ENCODE measurements at regions not wholly inside any gene's neighbourhood (a gene's known extent, or its start where the extent isn't known, plus 50 kb on each side); places are given as distances from the start of the nearest gene placed in this dataset.

GRCh38 chr6:14210663-14211561, 93.3 kb downstream of the CD83 start (continued):
- TF ChIP-seq HNRNPL (IDR thresholded peaks at IDR 0.05; ENCODE audit: low read depth, low read length): no peak
- no peak for TF ChIP-seq ZNF101 (CRISPR knock-in tag; IDR thresholded peaks at IDR 0.05; ENCODE audit: borderline replicate concordance, low read depth)
- TF ChIP-seq, protein P1, sequence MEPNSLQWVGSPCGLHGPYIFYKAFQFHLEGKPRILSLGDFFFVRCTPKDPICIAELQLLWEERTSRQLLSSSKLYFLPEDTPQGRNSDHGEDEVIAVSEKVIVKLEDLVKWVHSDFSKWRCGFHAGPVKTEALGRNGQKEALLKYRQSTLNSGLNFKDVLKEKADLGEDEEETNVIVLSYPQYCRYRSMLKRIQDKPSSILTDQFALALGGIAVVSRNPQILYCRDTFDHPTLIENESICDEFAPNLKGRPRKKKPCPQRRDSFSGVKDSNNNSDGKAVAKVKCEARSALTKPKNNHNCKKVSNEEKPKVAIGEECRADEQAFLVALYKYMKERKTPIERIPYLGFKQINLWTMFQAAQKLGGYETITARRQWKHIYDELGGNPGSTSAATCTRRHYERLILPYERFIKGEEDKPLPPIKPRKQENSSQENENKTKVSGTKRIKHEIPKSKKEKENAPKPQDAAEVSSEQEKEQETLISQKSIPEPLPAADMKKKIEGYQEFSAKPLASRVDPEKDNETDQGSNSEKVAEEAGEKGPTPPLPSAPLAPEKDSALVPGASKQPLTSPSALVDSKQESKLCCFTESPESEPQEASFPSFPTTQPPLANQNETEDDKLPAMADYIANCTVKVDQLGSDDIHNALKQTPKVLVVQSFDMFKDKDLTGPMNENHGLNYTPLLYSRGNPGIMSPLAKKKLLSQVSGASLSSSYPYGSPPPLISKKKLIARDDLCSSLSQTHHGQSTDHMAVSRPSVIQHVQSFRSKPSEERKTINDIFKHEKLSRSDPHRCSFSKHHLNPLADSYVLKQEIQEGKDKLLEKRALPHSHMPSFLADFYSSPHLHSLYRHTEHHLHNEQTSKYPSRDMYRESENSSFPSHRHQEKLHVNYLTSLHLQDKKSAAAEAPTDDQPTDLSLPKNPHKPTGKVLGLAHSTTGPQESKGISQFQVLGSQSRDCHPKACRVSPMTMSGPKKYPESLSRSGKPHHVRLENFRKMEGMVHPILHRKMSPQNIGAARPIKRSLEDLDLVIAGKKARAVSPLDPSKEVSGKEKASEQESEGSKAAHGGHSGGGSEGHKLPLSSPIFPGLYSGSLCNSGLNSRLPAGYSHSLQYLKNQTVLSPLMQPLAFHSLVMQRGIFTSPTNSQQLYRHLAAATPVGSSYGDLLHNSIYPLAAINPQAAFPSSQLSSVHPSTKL (CRISPR knock-in tag; IDR thresholded peaks at IDR 0.05): 0 out of 2 replicates have a peak, but pooled peaks have one; percentile 6
- TF ChIP-seq TOPORS (CRISPR knock-in tag; IDR thresholded peaks at IDR 0.05): peak; percentile 87; the same call in 1 of the 2 replicates
- TF ChIP-seq, protein P2, sequence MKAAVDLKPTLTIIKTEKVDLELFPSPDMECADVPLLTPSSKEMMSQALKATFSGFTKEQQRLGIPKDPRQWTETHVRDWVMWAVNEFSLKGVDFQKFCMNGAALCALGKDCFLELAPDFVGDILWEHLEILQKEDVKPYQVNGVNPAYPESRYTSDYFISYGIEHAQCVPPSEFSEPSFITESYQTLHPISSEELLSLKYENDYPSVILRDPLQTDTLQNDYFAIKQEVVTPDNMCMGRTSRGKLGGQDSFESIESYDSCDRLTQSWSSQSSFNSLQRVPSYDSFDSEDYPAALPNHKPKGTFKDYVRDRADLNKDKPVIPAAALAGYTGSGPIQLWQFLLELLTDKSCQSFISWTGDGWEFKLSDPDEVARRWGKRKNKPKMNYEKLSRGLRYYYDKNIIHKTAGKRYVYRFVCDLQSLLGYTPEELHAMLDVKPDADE (CRISPR knock-in tag; IDR thresholded peaks at IDR 0.05): no peak
- TF ChIP-seq, protein P3, sequence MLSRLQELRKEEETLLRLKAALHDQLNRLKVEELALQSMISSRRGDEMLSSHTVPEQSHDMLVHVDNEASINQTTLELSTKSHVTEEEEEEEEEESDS (CRISPR knock-in tag; IDR thresholded peaks at IDR 0.05; ENCODE audit: borderline replicate concordance): no peak
- TF ChIP-seq U2AF1 (optimal IDR thresholded peaks at IDR 0.05; ENCODE audit: low read depth, low read length): no peak
- no peak for TF ChIP-seq ZNF431 (CRISPR knock-in tag; IDR thresholded peaks at IDR 0.05; ENCODE audit: borderline replicate concordance, low read depth)
- TF ChIP-seq NR2C2 (CRISPR knock-in tag; IDR thresholded peaks at IDR 0.05; ENCODE audit: borderline replicate concordance): 0 out of 2 replicates have a peak, but pooled peaks have one; percentile 2
- TF ChIP-seq AGO2 (optimal IDR thresholded peaks at IDR 0.05; ENCODE audit: low read depth, low read length): no peak
- no peak for TF ChIP-seq MBNL3 (CRISPR knock-in tag; conservative IDR thresholded peaks at IDR 0.05)
- peak; percentile 69 for TF ChIP-seq HDAC1 (CRISPR knock-in tag; IDR thresholded peaks at IDR 0.05)
- TF ChIP-seq, protein P4, sequence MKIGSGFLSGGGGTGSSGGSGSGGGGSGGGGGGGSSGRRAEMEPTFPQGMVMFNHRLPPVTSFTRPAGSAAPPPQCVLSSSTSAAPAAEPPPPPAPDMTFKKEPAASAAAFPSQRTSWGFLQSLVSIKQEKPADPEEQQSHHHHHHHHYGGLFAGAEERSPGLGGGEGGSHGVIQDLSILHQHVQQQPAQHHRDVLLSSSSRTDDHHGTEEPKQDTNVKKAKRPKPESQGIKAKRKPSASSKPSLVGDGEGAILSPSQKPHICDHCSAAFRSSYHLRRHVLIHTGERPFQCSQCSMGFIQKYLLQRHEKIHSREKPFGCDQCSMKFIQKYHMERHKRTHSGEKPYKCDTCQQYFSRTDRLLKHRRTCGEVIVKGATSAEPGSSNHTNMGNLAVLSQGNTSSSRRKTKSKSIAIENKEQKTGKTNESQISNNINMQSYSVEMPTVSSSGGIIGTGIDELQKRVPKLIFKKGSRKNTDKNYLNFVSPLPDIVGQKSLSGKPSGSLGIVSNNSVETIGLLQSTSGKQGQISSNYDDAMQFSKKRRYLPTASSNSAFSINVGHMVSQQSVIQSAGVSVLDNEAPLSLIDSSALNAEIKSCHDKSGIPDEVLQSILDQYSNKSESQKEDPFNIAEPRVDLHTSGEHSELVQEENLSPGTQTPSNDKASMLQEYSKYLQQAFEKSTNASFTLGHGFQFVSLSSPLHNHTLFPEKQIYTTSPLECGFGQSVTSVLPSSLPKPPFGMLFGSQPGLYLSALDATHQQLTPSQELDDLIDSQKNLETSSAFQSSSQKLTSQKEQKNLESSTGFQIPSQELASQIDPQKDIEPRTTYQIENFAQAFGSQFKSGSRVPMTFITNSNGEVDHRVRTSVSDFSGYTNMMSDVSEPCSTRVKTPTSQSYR (CRISPR knock-in tag; IDR thresholded peaks at IDR 0.05; ENCODE audit: borderline replicate concordance): no peak
- TF ChIP-seq STAG1 (CRISPR knock-in tag; IDR thresholded peaks at IDR 0.05): peak; percentile 90
- peak; percentile 12; the same call in 1 of the 2 replicates for TF ChIP-seq HIC2 (CRISPR knock-in tag; IDR thresholded peaks at IDR 0.05; ENCODE audit: low read depth)
- TF ChIP-seq ZNF878 (CRISPR knock-in tag; IDR thresholded peaks at IDR 0.05): 0 out of 2 replicates have a peak, but pooled peaks have one; percentile 60
- no peak for TF ChIP-seq MAFG (CRISPR knock-in tag; IDR thresholded peaks at IDR 0.05)
- TF ChIP-seq ARNT2 (CRISPR knock-in tag; IDR thresholded peaks at IDR 0.05; ENCODE audit: low read depth): peak; percentile 91
- no peak for TF ChIP-seq KDM6A (CRISPR knock-in tag; IDR thresholded peaks at IDR 0.05; ENCODE audit: low read depth)

Data from HepG2 (cell line).